Activated T-cell treated with anti-CD3 and anti-CD28 coated beads, Interleukin-2, amount 50 U/mL, for 72 hours (primary cell): ENCODE measurements at regions not wholly inside any gene's neighbourhood (a gene's known extent, or its start where the extent isn't known, plus 50 kb on each side); places are given as distances from the start of the nearest gene placed in this dataset.

Source experiments
- ATAC-seq, 2 donors: fragments of 150-1000 bp; cut with Tn5 transposase; replicated peaks in 1 of 2; 2 replicates each; pipeline ENCODE4 v1.10.0; 2021; ENCODE audit warnings: moderate library complexity in 2 of 2, mild to moderate bottlenecking in 1 of 2
- DNase-seq, 2 donors: peaks; one replicate each; pipeline ENCODE4 v3.0.0; 2021 to 2022; ENCODE audit warnings: mixed read lengths in 1 of 2
- H3K27ac Mint-ChIP-seq: one replicate; pipeline ENCODE4 v1.8.0; 2022; ENCODE audit warnings: mild to moderate bottlenecking, moderate library complexity, mixed read lengths
- H3K27me3 Mint-ChIP-seq: one replicate; pipeline ENCODE4 v1.8.0; 2022; ENCODE audit warnings: low read depth, mixed read lengths
- H3K36me3 Mint-ChIP-seq, 2 donors: one replicate each; pipeline ENCODE4 v1.8.0; 2022; ENCODE audit warnings: mixed read lengths in 2 of 2, mild to moderate bottlenecking in 1 of 2; ENCODE audit not compliant: insufficient read depth in 2 of 2
- H3K4me1 Mint-ChIP-seq: one replicate; pipeline ENCODE4 v1.8.0; 2022; ENCODE audit warnings: low read depth, mixed read lengths
- H3K4me3 Mint-ChIP-seq, 2 donors: one replicate each; pipeline ENCODE4 v1.8.0; 2022; ENCODE audit warnings: mild to moderate bottlenecking in 2 of 2, mixed read lengths in 2 of 2, moderate library complexity in 2 of 2
- H3K9me3 Mint-ChIP-seq, 2 donors: one replicate each; pipeline ENCODE4 v1.8.0; 2022; ENCODE audit warnings: mixed read lengths in 2 of 2

DNA sequence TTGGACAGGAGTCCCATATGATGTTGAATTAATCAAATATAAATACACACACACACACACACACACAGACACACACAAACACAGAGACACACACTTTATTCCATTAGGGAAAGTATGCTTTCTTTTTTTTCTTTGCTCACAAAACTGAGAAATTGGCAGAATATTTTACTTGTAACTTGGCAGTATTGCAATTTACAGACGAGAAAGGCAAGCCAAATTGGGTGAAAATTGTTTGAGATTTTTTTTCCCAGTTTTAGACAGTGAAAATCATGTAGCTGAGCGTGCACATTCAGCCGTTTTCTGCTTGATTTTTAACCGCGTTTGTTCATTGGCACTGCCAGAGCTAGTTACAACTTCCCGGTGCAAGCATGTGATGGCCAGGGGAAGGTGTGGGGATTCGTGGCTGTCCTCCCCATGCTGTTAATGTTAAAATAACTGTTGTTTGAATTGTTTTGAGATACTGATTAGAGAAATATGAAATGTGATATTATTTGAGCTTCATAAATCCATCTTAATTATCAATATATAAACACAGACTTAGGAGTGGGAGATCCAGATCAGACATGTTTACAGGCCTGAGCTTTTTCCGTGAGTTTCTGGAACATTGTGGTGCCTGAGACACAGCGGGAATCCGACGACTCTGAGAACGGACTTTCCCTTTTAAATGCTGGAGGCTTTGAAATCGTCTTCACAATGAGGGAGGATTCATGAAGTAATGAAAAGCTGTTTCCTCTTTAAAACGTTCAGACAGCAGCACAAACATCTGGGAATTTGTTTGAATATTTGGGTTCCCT is 125.5 kb downstream of the KCNRG start:
- ATAC-seq (no peak), DNase-seq (no peak)
- H3K9me3 Mint-ChIP-seq = no peaks in the 10 kb centered on the region
- H3K4me1 Mint-ChIP-seq = peaks cover 14% of the 10 kb centered on the region
- peaks cover 33% of the 10 kb centered on the region for H3K27me3 Mint-ChIP-seq
- no peak overlapping the region for H3K4me3 Mint-ChIP-seq
- H3K36me3 Mint-ChIP-seq = no peaks in the 10 kb centered on the region
- no peak overlapping the region for H3K27ac Mint-ChIP-seq

DNA sequence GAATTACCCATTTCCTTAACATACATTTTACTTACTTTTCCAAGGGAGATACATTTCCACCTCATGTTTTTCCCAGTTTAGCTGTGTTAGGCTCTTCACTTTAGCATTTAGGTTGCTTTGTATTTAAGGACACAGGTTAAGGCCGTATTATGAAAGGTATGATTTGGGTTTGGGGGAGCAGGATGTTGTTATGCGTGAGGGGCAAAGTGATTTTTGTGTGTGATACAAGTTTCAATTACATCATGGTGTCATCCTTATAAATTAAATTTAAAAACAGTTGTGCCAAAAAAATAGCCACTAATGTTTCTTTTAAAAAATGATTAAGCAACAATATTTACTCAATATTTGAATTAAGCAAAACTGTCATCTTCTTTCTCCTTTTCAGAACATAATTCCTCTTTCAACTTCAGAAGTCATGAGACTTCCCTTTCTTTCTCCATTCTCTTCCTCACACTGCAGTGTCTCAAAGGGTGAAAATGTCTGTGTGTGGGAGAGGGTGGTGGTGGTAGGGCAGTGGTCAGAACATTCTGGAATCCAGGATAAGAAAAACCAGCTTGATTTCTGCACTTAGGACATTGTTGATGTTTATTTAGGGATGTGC is 126.2 kb downstream of the KCNRG start:
- no peak overlapping the region for H3K4me3 Mint-ChIP-seq
- DNase-seq (no peak), ATAC-seq (no peak)
- peaks cover 37% of the 10 kb centered on the region for H3K27me3 Mint-ChIP-seq
- H3K9me3 Mint-ChIP-seq = no peaks in the 10 kb centered on the region
- no peaks in the 10 kb centered on the region for H3K36me3 Mint-ChIP-seq
- H3K27ac Mint-ChIP-seq = no peak overlapping the region
- peaks cover 14% of the 10 kb centered on the region for H3K4me1 Mint-ChIP-seq

DNA sequence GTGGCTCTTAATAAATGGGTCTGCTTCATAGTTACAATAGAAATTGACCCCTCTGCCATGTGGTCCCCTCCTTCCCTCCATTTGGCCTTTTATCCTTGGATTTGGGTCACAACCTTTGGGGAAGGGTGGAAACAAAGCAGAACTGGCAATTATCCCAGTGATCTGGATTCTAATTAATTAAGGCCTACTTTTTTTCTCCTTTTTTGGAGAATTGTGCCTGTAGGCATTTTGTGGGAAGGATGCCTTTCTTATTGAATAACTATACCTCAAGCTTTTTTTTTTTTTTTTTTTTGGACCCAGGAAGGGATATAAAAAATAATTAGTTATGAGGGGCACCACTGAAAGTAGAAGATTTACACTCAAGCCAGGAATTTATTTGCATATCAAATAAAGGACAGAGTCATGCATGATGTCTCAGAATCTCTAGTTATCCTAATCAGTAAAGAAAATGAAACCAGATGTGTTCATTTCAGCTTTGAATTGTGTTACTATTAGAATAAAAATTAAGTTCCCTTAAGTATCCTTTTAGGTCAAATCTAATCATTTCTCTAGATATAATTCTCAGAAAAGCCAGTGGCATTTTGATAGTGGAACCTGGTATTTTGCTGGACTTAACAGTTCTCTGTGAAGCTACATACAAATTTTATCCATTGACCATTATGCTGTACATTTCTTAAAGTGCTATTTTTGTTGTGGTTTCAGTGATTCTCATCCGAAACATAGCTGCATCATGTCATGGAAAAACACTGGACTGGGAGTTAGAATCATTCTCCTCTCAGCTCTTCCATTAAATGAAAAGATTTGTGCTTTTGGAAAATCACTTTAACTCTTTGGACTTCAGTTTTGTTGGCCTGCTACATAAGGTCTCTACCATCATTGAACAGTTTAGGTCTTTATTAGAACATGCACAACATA is 129.3 kb downstream of the KCNRG start:
- no peaks in the 10 kb centered on the region for H3K9me3 Mint-ChIP-seq
- H3K36me3 Mint-ChIP-seq = no peaks in the 10 kb centered on the region
- no peak overlapping the region for H3K27ac Mint-ChIP-seq
- H3K27me3 Mint-ChIP-seq = peaks cover 38% of the 10 kb centered on the region
- no peak overlapping the region for H3K4me3 Mint-ChIP-seq
- DNase-seq = no peak
- no peak for ATAC-seq
- peaks cover 12% of the 10 kb centered on the region for H3K4me1 Mint-ChIP-seq

DNA sequence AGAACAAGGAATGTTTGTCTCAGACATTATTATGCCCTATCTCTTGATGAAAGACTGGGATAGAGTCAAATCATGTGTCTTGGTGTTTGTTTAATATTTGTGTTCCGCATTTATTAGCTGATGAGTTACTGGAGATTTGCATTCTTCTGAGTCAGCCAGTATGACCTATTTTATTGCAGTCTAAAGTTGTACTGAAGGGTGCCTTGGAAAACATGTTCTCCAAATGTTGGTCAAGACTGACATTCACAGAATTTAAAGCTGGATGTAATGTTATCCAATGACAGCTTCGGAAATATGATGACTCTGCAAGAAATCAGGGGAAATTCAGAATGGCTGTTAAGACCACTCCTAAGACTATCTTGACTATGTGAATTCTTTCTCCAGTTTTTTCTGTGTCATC is 134.0 kb downstream of the KCNRG start:
- no peak for ATAC-seq
- Mint-ChIP-seq H3K4me3 (no peak overlapping the region), H3K36me3 (no peaks in the 10 kb centered on the region), H3K27ac (no peak overlapping the region), H3K9me3 (no peaks in the 10 kb centered on the region), H3K27me3 (peaks cover 49% of the 10 kb centered on the region), H3K4me1 (peaks cover 19% of the 10 kb centered on the region)
- DNase-seq = no peak

DNA sequence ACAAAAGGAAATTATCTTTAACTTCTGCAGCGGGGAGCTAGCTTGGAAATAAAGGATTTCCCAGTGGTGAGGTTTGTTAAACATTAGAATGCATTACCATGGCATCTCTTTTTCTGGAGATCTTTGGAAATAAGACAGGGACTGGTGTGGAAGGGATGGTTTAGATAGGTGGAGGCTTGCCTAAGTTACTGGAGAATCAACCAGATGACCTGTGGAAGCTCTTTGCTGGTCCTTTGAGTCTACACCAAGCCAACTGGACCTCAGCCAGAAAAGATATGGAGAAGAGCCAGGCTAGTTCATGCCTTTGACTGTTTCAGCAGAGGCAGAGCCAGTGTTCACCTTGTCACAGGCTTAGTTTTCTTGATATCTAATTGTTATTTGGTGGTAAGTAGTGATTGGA is 134.7 kb downstream of the KCNRG start:
- no peaks in the 10 kb centered on the region for H3K9me3 Mint-ChIP-seq
- peaks cover 19% of the 10 kb centered on the region for H3K4me1 Mint-ChIP-seq
- ATAC-seq (no peak), DNase-seq (no peak)
- H3K36me3 Mint-ChIP-seq = no peaks in the 10 kb centered on the region
- H3K4me3 Mint-ChIP-seq = no peak overlapping the region
- peaks cover 49% of the 10 kb centered on the region for H3K27me3 Mint-ChIP-seq
- no peak overlapping the region for H3K27ac Mint-ChIP-seq

DNA sequence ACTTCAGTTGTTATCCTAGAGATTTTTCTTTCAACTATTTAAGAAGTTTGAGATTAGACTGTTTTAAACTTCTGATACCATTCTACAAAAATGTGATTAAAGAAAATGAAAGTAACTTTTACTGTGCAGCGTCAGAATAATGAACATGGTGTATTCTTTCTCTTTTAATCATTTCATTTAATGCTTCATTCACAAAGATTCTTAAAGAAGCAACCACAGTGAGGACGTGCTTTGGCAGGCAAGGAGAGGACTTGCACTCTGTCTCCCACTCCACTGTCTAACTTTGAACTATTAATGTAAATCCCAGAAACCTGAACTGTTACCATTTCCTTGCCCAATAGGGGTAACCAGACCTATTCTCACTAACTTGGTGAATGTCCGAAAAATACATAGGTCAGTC is 137.0 kb downstream of the KCNRG start:
- H3K36me3 Mint-ChIP-seq = no peaks in the 10 kb centered on the region
- H3K27me3 Mint-ChIP-seq = peaks cover 53% of the 10 kb centered on the region
- no peaks in the 10 kb centered on the region for H3K9me3 Mint-ChIP-seq
- DNase-seq (no peak), ATAC-seq (peak in 1 of 2 donors; percentile 29)
- H3K4me1 Mint-ChIP-seq = peaks cover 19% of the 10 kb centered on the region
- no peak overlapping the region for H3K27ac Mint-ChIP-seq
- H3K4me3 Mint-ChIP-seq = peak overlapping the region; percentile 16 to 85

DNA sequence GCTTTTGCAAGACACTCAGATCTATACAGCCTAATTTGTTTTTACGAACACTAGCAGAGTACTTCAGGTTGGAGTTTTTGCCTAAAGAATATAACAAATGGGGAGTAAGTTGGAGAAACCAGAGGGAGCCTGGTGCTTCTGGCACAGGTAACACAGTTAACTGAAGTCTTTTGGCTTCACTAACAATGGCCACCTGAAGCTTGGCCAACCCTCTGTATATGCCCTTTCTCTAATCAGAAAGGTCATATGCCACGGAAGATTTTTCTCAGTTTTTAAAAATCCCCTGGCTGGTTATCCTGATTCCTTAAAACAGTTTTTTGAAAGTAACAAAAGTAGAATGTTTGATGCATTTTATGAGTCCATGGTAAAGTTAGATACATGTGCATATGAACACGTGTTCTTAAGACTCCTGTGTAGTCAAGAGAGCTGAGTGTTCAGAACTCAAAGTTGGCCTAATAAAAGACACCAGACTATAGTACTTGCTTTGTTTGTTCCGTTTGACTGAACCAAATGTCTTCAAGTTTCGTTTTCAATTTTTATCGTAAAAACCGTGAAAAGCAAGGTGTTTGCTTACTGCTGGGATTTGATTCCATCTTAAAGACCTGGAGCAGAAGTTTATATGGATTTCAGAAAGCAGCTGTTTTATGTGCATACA is 137.5 kb downstream of the KCNRG start:
- ATAC-seq (no peak), DNase-seq (no peak)
- Mint-ChIP-seq H3K27ac (no peak overlapping the region), H3K9me3 (no peaks in the 10 kb centered on the region), H3K4me3 (peak overlapping the region; percentile 16 to 85), H3K36me3 (no peaks in the 10 kb centered on the region), H3K4me1 (peaks cover 19% of the 10 kb centered on the region), H3K27me3 (peaks cover 54% of the 10 kb centered on the region)

DNA sequence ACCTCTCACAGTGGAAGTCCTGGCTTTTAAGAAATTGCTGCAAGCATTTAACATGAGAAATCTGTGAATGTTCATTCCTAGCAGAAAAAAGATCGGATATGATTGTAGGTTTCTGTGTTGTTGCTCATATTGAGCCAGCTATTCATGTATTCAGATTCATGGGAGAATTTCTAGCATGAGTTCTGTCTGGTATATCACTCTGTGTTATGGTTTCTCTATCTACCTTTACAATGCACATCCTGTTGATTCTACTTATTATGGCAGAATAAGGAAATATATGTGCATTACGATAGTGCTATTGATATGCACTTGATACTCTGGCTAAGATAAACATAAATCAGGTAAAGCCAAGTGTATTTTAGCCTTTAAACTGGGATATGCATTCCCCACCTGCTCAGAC is 138.2 kb downstream of the KCNRG start:
- Mint-ChIP-seq H3K27ac (no peak overlapping the region), H3K4me3 (peak overlapping the region in 1 of 2 donors; percentile 85), H3K4me1 (peaks cover 19% of the 10 kb centered on the region), H3K27me3 (peaks cover 57% of the 10 kb centered on the region), H3K36me3 (no peaks in the 10 kb centered on the region), H3K9me3 (no peaks in the 10 kb centered on the region)
- DNase-seq (no peak), ATAC-seq (no peak)

DNA sequence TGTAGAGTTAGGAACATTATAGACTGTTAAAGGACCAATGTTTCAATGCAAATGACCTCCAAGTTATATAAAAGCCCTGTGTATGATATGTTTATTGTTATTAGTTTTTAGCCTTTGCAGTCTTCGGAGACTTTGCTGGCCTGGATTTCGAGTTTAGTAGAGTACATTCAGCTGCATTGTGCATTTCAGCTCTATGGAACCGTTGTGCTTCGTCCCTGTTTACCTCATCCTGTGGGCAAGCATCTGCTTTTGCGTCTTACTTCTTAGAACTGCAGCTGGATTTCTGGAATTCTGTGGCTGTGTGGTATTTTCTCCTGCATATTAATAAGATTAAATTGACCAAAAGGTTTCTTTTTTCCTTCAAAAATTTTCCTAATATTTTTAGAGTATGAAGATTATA is 138.6 kb downstream of the KCNRG start:
- peaks cover 60% of the 10 kb centered on the region for H3K27me3 Mint-ChIP-seq

DNA sequence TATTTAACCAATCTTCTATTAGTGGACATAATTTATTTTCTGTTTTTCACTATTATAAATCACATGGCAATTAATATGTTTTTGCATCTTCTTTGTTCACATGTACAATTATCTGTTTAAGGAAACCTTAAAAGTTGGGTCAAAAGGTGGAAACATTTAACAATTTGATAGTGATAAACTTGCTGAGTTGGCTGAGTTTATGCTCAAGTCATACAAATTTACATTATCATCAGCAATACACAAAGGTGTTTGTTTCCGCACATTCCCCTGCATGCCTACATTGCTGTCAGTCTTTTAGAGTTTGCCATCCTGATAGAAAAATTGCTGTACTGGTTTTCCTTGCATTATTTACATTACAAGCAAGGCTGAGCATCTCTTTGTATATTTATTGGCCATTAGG is 139.5 kb downstream of the KCNRG start:
- no peak for DNase-seq
- ATAC-seq = no peak
- Mint-ChIP-seq H3K27ac (no peak overlapping the region), H3K4me3 (no peak overlapping the region), H3K27me3 (peaks cover 60% of the 10 kb centered on the region), H3K36me3 (no peaks in the 10 kb centered on the region), H3K4me1 (peaks cover 26% of the 10 kb centered on the region), H3K9me3 (no peaks in the 10 kb centered on the region)

More for the DNA sequence above, 138.6 kb downstream of the KCNRG start:
- ATAC-seq = no peak
- Mint-ChIP-seq H3K27ac (no peak overlapping the region), H3K4me3 (no peak overlapping the region), H3K4me1 (peaks cover 24% of the 10 kb centered on the region), H3K36me3 (no peaks in the 10 kb centered on the region), H3K9me3 (no peaks in the 10 kb centered on the region)
- no peak for DNase-seq

DNA sequence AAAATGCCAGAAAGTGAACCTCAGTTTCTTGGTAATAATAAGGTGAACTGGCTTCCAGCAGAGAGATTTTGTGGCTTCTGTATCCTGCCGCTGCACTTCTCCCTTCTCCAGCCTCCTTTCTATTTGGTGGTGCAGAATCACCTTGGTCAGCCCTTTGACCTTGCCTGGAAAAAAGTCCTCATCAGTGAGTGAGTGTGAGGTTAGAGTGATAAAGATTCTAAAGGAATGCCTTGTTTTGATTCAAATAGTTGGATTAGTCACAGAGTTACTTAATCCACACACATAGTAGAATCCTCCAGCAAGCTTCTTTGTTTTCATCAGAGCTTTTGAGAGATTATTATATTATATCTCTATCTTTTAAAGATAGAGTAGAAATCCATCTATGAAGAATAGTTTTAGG is 140.9 kb downstream of the KCNRG start:
- Mint-ChIP-seq H3K9me3 (no peaks in the 10 kb centered on the region), H3K27ac (no peak overlapping the region), H3K36me3 (no peaks in the 10 kb centered on the region), H3K4me1 (peaks cover 26% of the 10 kb centered on the region), H3K27me3 (peaks cover 65% of the 10 kb centered on the region), H3K4me3 (no peak overlapping the region)
- no peak for DNase-seq
- no peak for ATAC-seq

DNA sequence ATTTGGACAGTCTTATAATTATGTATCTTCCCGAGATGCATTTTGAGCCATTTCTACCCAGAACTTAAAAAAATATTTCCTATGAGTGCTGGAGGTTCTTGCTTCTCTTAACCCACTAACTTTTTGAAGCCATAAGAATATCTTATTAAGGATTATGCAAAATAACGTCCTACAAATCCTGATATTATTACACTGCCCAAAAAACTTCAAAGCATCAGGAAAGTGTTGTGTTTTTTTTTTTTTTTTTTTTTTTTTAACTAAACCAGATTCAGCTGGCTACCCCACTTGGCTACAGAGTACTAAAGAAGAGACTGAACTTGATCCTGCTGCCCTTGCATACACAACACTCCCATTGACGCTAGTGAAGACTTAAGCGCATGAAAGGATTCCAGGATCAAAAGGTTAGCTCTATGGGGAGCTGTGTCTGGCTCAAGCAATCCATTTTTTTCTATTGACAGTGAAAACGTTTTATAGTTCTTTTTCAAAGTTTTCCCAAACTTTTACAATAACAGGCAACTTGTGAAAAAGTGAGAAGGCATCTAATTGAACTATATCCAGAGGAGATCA is 141.4 kb downstream of the KCNRG start:
- Mint-ChIP-seq H3K36me3 (no peaks in the 10 kb centered on the region), H3K4me1 (peaks cover 22% of the 10 kb centered on the region), H3K4me3 (no peak overlapping the region), H3K9me3 (no peaks in the 10 kb centered on the region), H3K27ac (no peak overlapping the region), H3K27me3 (peaks cover 63% of the 10 kb centered on the region)
- DNase-seq = no peak
- no peak for ATAC-seq
